ENCODE measurements at regions not wholly inside any gene's neighbourhood (a gene's known extent, or its start where the extent isn't known, plus 50 kb on each side); places are given as distances from the start of the nearest gene placed in this dataset.

GRCh38 chr7:46902463-46902862 is 679.4 kb downstream of the TNS3 start:
- H3K36me3 ChIP-seq (replicated peaks in 1 of 2) = no peaks in the 10 kb centered on the region
- H3K4me3 ChIP-seq = no peak overlapping the region
- TF ChIP-seq POLR2A (IDR thresholded peaks at IDR 0.05) (no peak), CTCF (IDR thresholded peaks at IDR 0.05) (no peak)
- no peak overlapping the region for H3K27ac ChIP-seq
- H3K27me3 ChIP-seq = no peaks in the 10 kb centered on the region
- intact Hi-C loops (cut with DNase I) = no loop called here
- no peaks in the 10 kb centered on the region for H3K4me1 ChIP-seq (replicated peaks in 1 of 2)
- 66 to 80% (median 75%) methylated on average over 2 of the region's 2 CpGs for WGBS, 4 donors
- no peak for DNase-seq
- H3K9me3 ChIP-seq (replicated peaks in 1 of 3) = no peaks in the 10 kb centered on the region

- H3K4me3 ChIP-seq = no peak overlapping the region
- DNase-seq = peak in 3 of 7 donors; percentile 24 to 65 (median 25)
- H3K4me1 ChIP-seq (replicated peaks in 1 of 2) = no peaks in the 10 kb centered on the region
- no peaks in the 10 kb centered on the region for H3K36me3 ChIP-seq (replicated peaks in 1 of 2)
- TF ChIP-seq CTCF (IDR thresholded peaks at IDR 0.05) = no peak
- no peak for TF ChIP-seq POLR2A (IDR thresholded peaks at IDR 0.05)
- H3K27me3 ChIP-seq = no peaks in the 10 kb centered on the region
- no peak overlapping the region for H3K27ac ChIP-seq
- intact Hi-C loops (cut with DNase I) = no loop called here
- no peaks in the 10 kb centered on the region for H3K9me3 ChIP-seq (replicated peaks in 1 of 3)
- 48 to 66% (median 60%) methylated on average over 5 to 6 of the region's 6 CpGs for WGBS, 4 donors
Observed at GRCh38 chr7:46900312-46901263, 681.3 kb downstream of the TNS3 start.

GRCh38 chr7:46897381-46897780 is 684.5 kb downstream of the TNS3 start:
- Histone ChIP-seq H3K36me3 (replicated peaks in 1 of 2) (no peaks in the 10 kb centered on the region), H3K4me1 (replicated peaks in 1 of 2) (no peaks in the 10 kb centered on the region), H3K4me3 (no peak overlapping the region), H3K27ac (no peak overlapping the region), H3K9me3 (replicated peaks in 1 of 3) (no peaks in the 10 kb centered on the region), H3K27me3 (no peaks in the 10 kb centered on the region)
- intact Hi-C loops (cut with DNase I) = no loop called here
- TF ChIP-seq POLR2A (IDR thresholded peaks at IDR 0.05) (no peak), CTCF (IDR thresholded peaks at IDR 0.05) (no peak)
- WGBS, 4 donors = 74 to 86% (median 79%) methylated on average over 3 to 4 of the region's 4 CpGs
- no peak for DNase-seq

GRCh38 chr7:46886669-46887374 is 695.1 kb downstream of the TNS3 start:
- H3K4me3 ChIP-seq = no peak overlapping the region
- no peaks in the 10 kb centered on the region for H3K36me3 ChIP-seq (replicated peaks in 1 of 2)
- no peaks in the 10 kb centered on the region for H3K27me3 ChIP-seq
- no peaks in the 10 kb centered on the region for H3K9me3 ChIP-seq (replicated peaks in 1 of 3)
- DNase-seq = no peak
- H3K27ac ChIP-seq = no peak overlapping the region
- H3K4me1 ChIP-seq (replicated peaks in 1 of 2) = no peaks in the 10 kb centered on the region
- intact Hi-C loops (cut with DNase I) = no loop called here
- 70 to 90% (median 81%) methylated on average over 8 of the region's 8 CpGs for WGBS, 4 donors
- TF ChIP-seq POLR2A (IDR thresholded peaks at IDR 0.05) = no peak
- no peak for TF ChIP-seq CTCF (IDR thresholded peaks at IDR 0.05)

Measured in adrenal gland (tissue), 9 donors.